GM23338 (cell line): ENCODE measurements at regions not wholly inside any gene's neighbourhood (a gene's known extent, or its start where the extent isn't known, plus 50 kb on each side); places are given as distances from the start of the nearest gene placed in this dataset.

Experiments
- ATAC-seq: fragments of 200-7000 bp; cut with Tn5 transposase; 3 replicates; pipeline ENCODE4 v1.9.1; 2020
- DNase-seq: peaks from one replicate; pipeline ENCODE4 v3.0.0-alpha.2; 2015; ENCODE audit warnings: low spot score
- H2AFZ ChIP-seq: fragments of 200-600 bp; sonication (generic); 2 replicates; pipeline ENCODE4 v1.8.0; 2016; ENCODE audit warnings: antibody characterized with exemption, mild to moderate bottlenecking, moderate library complexity
- H3F3A ChIP-seq: fragments of 200-600 bp; sonication (generic); replicated peaks from 2 replicates; pipeline ENCODE4 v1.8.0; 2017; ENCODE audit warnings: antibody characterized with exemption, mixed run types, low read depth
- H3K27ac ChIP-seq: fragments of 200-600 bp; sonication (generic); 2 replicates; pipeline ENCODE4 v1.6.1; 2016; ENCODE audit warnings: low read depth
- H3K27me3 ChIP-seq: fragments of 200-600 bp; sonication (generic); 2 replicates; pipeline ENCODE4 v1.8.0; 2016; ENCODE audit warnings: mild to moderate bottlenecking, mixed run types, moderate library complexity; ENCODE audit not compliant: insufficient read depth
- H3K36me3 ChIP-seq: fragments of 200-600 bp; sonication (generic); 2 replicates; pipeline ENCODE4 v1.8.0; 2016; ENCODE audit warnings: mild to moderate bottlenecking; ENCODE audit not compliant: insufficient read depth
- H3K4me1 ChIP-seq: fragments of 200-600 bp; sonication (generic); 2 replicates; pipeline ENCODE4 v1.8.0; 2016; ENCODE audit warnings: mild to moderate bottlenecking, moderate library complexity; ENCODE audit not compliant: insufficient read depth
- H3K4me2 ChIP-seq: fragments of 200-600 bp; sonication (generic); 2 replicates; pipeline ENCODE4 v1.7.1; 2017; ENCODE audit warnings: mixed run types
- H3K4me3 ChIP-seq: fragments of 200-600 bp; sonication (generic); 2 replicates; pipeline ENCODE4 v1.6.1; 2016; ENCODE audit warnings: mixed run types
- H3K79me2 ChIP-seq: fragments of 200-600 bp; sonication (generic); replicated peaks from 2 replicates; pipeline ENCODE4 v1.8.0; 2017; ENCODE audit warnings: mild to moderate bottlenecking; ENCODE audit not compliant: insufficient read depth
- H3K9me2 ChIP-seq: fragments of 200-600 bp; sonication (generic); 2 replicates; pipeline ENCODE4 v1.8.0; 2017; ENCODE audit not compliant: insufficient read depth
- H4K20me1 ChIP-seq: fragments of 200-600 bp; sonication (generic); replicated peaks from 2 replicates; pipeline ENCODE4 v1.8.0; 2017; ENCODE audit warnings: mild to moderate bottlenecking; ENCODE audit not compliant: insufficient read depth
- H3K27ac Mint-ChIP-seq: 2 replicates; pipeline ENCODE4 v1.8.0; 2020; ENCODE audit warnings: inconsistent platforms, mild to moderate bottlenecking, moderate library complexity, mixed read lengths
- H3K27me3 Mint-ChIP-seq: 3 replicates; pipeline ENCODE4 v1.8.0; 2022; ENCODE audit warnings: low read depth, mild to moderate bottlenecking, moderate library complexity, mixed read lengths, inconsistent platforms; ENCODE audit not compliant: insufficient read depth, poor library complexity
- H3K36me3 Mint-ChIP-seq: 3 replicates; pipeline ENCODE4 v1.8.0; 2021; ENCODE audit warnings: low read depth, mild to moderate bottlenecking, inconsistent platforms, moderate library complexity, mixed read lengths
- H3K4me1 Mint-ChIP-seq: 3 replicates; pipeline ENCODE4 v1.8.0; 2020; ENCODE audit warnings: mild to moderate bottlenecking, inconsistent platforms, mixed read lengths
- H3K4me3 Mint-ChIP-seq: 3 replicates; pipeline ENCODE4 v1.8.0; 2021; ENCODE audit warnings: moderate library complexity, mild to moderate bottlenecking, inconsistent platforms, mixed read lengths
- H3K9me3 Mint-ChIP-seq: 3 replicates; pipeline ENCODE4 v1.8.0; 2020; ENCODE audit warnings: moderate library complexity, mild to moderate bottlenecking, inconsistent platforms, mixed read lengths
- POLR2AphosphoS5 ChIP-seq: IDR thresholded peaks from 2 replicates; pipeline ENCODE4 v1.6.1; 2016; ENCODE audit warnings: antibody characterized with exemption, low read depth
- ZNF114 ChIP-seq: fragments of 250-450 bp; sonication (Bioruptor Pico); IDR thresholded peaks from 2 replicates; pipeline ENCODE4 v1.5.0; 2020; ENCODE audit warnings: mild to moderate bottlenecking, moderate library complexity
- TF ChIP-seq, protein P1 (sequence below): fragments of 250-450 bp; sonication (Bioruptor Pico); IDR thresholded peaks from 2 replicates; pipeline ENCODE4 v1.5.0; 2020; ENCODE audit warnings: mild to moderate bottlenecking, moderate library complexity
- TF ChIP-seq, protein P2 (sequence below), 2 experiments: fragments of 200-600 bp in 1 of 2; sonication (generic) in 1 of 2; conservative IDR thresholded peaks; 2 replicates each; pipeline versions ENCODE4 v1.5.1 to v1.6.1; 2016 to 2017; ENCODE audit warnings: antibody characterized with exemption in 2 of 2, low read depth in 2 of 2, mild to moderate bottlenecking in 2 of 2, moderate library complexity in 1 of 2
- TF ChIP-seq, protein P3 (sequence below): IDR thresholded peaks from 2 replicates; pipeline ENCODE4 v1.6.1; 2016; ENCODE audit warnings: antibody characterized with exemption

DNA sequence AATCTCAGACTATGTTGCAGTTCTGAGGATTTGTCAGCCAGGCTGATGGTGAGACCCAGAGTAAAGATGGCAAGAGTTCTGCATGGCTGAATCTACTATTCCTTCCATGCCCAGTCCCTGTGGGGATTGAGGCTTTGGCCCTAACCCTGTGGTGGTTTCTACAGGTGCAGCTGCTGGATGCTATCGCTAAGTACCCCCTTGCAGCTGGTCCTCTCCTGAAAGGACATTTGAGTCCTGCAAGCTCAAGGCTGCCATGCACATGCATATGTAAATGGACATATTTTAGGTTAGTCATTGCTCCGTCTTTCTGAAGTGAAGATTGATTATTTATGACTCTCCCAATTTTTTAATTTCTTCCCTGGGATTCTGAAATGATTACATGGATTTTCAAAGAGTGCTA lies 1122.2 kb upstream of the CELF2 start:
- DNase-seq: no peak
- Mint-ChIP-seq H3K36me3 (no peaks in the 10 kb centered on the region), H3K4me1 (no peaks in the 10 kb centered on the region; the same call in 1 of the 3 replicates), H3K27ac (no peak overlapping the region), H3K9me3 (no peaks in the 10 kb centered on the region), H3K27me3 (no peaks in the 10 kb centered on the region), H3K4me3 (no peak overlapping the region)
- Histone ChIP-seq H2AFZ (no peak overlapping the region), H3K4me1 (no peaks in the 10 kb centered on the region), H3K4me2 (no peak overlapping the region), H3K27ac (no peak overlapping the region), H3F3A (no peaks in the 10 kb centered on the region), H3K79me2 (no peaks in the 10 kb centered on the region), H3K4me3 (no peak overlapping the region), H3K36me3 (no peaks in the 10 kb centered on the region), H3K27me3 (no peaks in the 10 kb centered on the region), H4K20me1 (no peaks in the 10 kb centered on the region), H3K9me2 (peaks cover 10% of the 10 kb centered on the region; the same call in 1 of the 2 replicates)
- no peak for TF ChIP-seq POLR2AphosphoS5
- TF ChIP-seq, protein P1, sequence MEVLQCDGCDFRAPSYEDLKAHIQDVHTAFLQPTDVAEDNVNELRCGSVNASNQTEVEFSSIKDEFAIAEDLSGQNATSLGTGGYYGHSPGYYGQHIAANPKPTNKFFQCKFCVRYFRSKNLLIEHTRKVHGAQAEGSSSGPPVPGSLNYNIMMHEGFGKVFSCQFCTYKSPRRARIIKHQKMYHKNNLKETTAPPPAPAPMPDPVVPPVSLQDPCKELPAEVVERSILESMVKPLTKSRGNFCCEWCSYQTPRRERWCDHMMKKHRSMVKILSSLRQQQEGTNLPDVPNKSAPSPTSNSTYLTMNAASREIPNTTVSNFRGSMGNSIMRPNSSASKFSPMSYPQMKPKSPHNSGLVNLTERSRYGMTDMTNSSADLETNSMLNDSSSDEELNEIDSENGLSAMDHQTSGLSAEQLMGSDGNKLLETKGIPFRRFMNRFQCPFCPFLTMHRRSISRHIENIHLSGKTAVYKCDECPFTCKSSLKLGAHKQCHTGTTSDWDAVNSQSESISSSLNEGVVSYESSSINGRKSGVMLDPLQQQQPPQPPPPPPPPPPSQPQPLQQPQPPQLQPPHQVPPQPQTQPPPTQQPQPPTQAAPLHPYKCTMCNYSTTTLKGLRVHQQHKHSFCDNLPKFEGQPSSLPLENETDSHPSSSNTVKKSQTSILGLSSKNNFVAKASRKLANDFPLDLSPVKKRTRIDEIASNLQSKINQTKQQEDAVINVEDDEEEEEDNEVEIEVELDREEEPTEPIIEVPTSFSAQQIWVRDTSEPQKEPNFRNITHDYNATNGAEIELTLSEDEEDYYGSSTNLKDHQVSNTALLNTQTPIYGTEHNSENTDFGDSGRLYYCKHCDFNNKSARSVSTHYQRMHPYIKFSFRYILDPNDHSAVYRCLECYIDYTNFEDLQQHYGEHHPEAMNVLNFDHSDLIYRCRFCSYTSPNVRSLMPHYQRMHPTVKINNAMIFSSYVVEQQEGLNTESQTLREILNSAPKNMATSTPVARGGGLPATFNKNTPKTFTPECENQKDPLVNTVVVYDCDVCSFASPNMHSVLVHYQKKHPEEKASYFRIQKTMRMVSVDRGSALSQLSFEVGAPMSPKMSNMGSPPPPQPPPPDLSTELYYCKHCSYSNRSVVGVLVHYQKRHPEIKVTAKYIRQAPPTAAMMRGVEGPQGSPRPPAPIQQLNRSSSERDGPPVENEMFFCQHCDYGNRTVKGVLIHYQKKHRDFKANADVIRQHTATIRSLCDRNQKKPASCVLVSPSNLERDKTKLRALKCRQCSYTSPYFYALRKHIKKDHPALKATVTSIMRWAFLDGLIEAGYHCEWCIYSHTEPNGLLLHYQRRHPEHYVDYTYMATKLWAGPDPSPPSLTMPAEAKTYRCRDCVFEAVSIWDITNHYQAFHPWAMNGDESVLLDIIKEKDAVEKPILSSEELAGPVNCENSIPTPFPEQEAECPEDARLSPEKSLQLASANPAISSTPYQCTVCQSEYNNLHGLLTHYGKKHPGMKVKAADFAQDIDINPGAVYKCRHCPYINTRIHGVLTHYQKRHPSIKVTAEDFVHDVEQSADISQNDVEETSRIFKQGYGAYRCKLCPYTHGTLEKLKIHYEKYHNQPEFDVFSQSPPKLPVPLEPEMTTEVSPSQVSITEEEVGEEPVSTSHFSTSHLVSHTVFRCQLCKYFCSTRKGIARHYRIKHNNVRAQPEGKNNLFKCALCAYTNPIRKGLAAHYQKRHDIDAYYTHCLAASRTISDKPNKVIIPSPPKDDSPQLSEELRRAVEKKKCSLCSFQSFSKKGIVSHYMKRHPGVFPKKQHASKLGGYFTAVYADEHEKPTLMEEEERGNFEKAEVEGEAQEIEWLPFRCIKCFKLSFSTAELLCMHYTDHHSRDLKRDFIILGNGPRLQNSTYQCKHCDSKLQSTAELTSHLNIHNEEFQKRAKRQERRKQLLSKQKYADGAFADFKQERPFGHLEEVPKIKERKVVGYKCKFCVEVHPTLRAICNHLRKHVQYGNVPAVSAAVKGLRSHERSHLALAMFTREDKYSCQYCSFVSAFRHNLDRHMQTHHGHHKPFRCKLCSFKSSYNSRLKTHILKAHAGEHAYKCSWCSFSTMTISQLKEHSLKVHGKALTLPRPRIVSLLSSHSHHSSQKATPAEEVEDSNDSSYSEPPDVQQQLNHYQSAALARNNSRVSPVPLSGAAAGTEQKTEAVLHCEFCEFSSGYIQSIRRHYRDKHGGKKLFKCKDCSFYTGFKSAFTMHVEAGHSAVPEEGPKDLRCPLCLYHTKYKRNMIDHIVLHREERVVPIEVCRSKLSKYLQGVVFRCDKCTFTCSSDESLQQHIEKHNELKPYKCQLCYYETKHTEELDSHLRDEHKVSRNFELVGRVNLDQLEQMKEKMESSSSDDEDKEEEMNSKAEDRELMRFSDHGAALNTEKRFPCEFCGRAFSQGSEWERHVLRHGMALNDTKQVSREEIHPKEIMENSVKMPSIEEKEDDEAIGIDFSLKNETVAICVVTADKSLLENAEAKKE (CRISPR knock-in tag): no peak
- TF ChIP-seq ZNF114: no peak
- TF ChIP-seq, protein P2, sequence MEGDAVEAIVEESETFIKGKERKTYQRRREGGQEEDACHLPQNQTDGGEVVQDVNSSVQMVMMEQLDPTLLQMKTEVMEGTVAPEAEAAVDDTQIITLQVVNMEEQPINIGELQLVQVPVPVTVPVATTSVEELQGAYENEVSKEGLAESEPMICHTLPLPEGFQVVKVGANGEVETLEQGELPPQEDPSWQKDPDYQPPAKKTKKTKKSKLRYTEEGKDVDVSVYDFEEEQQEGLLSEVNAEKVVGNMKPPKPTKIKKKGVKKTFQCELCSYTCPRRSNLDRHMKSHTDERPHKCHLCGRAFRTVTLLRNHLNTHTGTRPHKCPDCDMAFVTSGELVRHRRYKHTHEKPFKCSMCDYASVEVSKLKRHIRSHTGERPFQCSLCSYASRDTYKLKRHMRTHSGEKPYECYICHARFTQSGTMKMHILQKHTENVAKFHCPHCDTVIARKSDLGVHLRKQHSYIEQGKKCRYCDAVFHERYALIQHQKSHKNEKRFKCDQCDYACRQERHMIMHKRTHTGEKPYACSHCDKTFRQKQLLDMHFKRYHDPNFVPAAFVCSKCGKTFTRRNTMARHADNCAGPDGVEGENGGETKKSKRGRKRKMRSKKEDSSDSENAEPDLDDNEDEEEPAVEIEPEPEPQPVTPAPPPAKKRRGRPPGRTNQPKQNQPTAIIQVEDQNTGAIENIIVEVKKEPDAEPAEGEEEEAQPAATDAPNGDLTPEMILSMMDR (conservative IDR thresholded peaks at IDR 0.05; ENCODE audit: low read depth in 2 of 2): no peak
- TF ChIP-seq, protein P3, sequence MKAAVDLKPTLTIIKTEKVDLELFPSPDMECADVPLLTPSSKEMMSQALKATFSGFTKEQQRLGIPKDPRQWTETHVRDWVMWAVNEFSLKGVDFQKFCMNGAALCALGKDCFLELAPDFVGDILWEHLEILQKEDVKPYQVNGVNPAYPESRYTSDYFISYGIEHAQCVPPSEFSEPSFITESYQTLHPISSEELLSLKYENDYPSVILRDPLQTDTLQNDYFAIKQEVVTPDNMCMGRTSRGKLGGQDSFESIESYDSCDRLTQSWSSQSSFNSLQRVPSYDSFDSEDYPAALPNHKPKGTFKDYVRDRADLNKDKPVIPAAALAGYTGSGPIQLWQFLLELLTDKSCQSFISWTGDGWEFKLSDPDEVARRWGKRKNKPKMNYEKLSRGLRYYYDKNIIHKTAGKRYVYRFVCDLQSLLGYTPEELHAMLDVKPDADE: no peak
- ATAC-seq: no peak
